ENCODE measurements at regions not wholly inside any gene's neighbourhood (a gene's known extent, or its start where the extent isn't known, plus 50 kb on each side); places are given as distances from the start of the nearest gene placed in this dataset.

- DNase-seq (ENCODE audit: low spot score), result no peak
- no peak for TF ChIP-seq CTCF (IDR thresholded peaks at IDR 0.05; ENCODE audit: extremely low read depth, missing control alignments)
Observed at GRCh38 chr3:25289663-25290062, 138.4 kb upstream of the RARB start.

GRCh38 chr3:25291481-25291905 lies 136.6 kb upstream of the RARB start:
- TF ChIP-seq CTCF (IDR thresholded peaks at IDR 0.05; ENCODE audit: extremely low read depth, missing control alignments), result no peak
- no peak for DNase-seq (ENCODE audit: low spot score)

GRCh38 chr3:25292036-25292435 lies 136.0 kb upstream of the RARB start:
- no peak for TF ChIP-seq CTCF (IDR thresholded peaks at IDR 0.05; ENCODE audit: extremely low read depth, missing control alignments)
- DNase-seq (ENCODE audit: low spot score), result no peak

- DNase-seq (ENCODE audit: low spot score), result no peak
- TF ChIP-seq CTCF (IDR thresholded peaks at IDR 0.05; ENCODE audit: extremely low read depth, missing control alignments), result no peak
Observed at GRCh38 chr3:25292595-25292994, 135.5 kb upstream of the RARB start.

- DNase-seq (ENCODE audit: low spot score), result no peak
- TF ChIP-seq CTCF (IDR thresholded peaks at IDR 0.05; ENCODE audit: extremely low read depth, missing control alignments), result no peak
Observed at GRCh38 chr3:25293736-25294135, 134.3 kb upstream of the RARB start.

- TF ChIP-seq CTCF (IDR thresholded peaks at IDR 0.05; ENCODE audit: extremely low read depth, missing control alignments), result no peak
- DNase-seq (ENCODE audit: low spot score), result no peak
Observed at GRCh38 chr3:25294169-25294805, 133.8 kb upstream of the RARB start.

GRCh38 chr3:25297667-25298585 lies 130.1 kb upstream of the RARB start:
- no peak for TF ChIP-seq CTCF (IDR thresholded peaks at IDR 0.05; ENCODE audit: extremely low read depth, missing control alignments)
- DNase-seq (ENCODE audit: low spot score), result no peak

Measured in GM20000 (cell line).